ENCODE measurements at regions not wholly inside any gene's neighbourhood (a gene's known extent, or its start where the extent isn't known, plus 50 kb on each side); places are given as distances from the start of the nearest gene placed in this dataset.

- peaks cover 6% of the 10 kb centered on the region; the same call in 1 of the 2 replicates for H3K4me1 ChIP-seq (ENCODE audit: control insufficient read depth, insufficient read depth, low read length)
- CTCF ChIA-PET = no interaction called here
- POLR2A ChIA-PET = no interaction called here
- H3K36me3 ChIP-seq (ENCODE audit: control insufficient read depth in 2 of 2, insufficient read depth in 1 of 2, low read length in 2 of 2) = no peaks in the 10 kb centered on the region; a peak in 1 of 3 replicates
- H3K27ac ChIP-seq (ENCODE audit: extremely low read depth, low read depth, low read length) = no peak overlapping the region
- no peaks in the 10 kb centered on the region for H3K9me3 ChIP-seq (ENCODE audit: control insufficient read depth, insufficient read depth, low read depth, low read length)
- H3K4me3 ChIP-seq (ENCODE audit: low read depth, low read length) = no peak overlapping the region
- TF ChIP-seq IKZF3 (tag by site-specific recombination; IDR thresholded peaks at IDR 0.05) (no peak), ZNF48 (tag by site-specific recombination; IDR thresholded peaks at IDR 0.05) (no peak), ZNF223 (tag by site-specific recombination; IDR thresholded peaks at IDR 0.05) (no peak), ZIC2 (tag by site-specific recombination; IDR thresholded peaks at IDR 0.05) (0 out of 2 replicates have a peak, but pooled peaks have one; percentile 15)
These were observed 307.5 kb downstream of the DOCK8 start for GRCh38 chr9:522190-522589.

DNA sequence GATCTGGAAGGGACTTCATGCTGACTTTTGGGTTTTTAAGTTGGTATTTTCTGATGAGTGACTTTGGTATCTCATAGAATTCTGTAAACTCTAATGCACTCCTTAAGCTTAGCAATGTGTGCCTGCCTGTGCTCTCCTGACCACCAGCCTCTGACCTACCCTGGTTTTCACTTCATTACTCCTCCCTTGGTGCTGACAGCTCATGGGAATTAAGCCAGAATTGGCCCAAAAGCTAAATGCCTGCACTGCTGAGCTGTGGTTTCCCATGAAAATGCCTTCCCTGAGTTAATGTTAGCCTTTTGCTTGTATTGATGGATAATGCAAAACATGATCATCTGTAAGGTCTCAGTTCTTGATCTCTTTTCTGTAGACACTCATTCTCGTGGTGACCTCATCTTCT is 308.0 kb downstream of the DOCK8 start:
- Histone ChIP-seq H3K27ac (ENCODE audit: extremely low read depth, low read depth, low read length) (no peak overlapping the region), H3K4me3 (ENCODE audit: low read depth, low read length) (no peak overlapping the region), H3K4me1 (ENCODE audit: control insufficient read depth, insufficient read depth, low read length) (peaks cover 6% of the 10 kb centered on the region; the same call in 1 of the 2 replicates), H3K36me3 (ENCODE audit: control insufficient read depth in 2 of 2, insufficient read depth in 1 of 2, low read length in 2 of 2) (no peaks in the 10 kb centered on the region; a peak in 1 of 3 replicates), H3K9me3 (ENCODE audit: control insufficient read depth, insufficient read depth, low read depth, low read length) (no peaks in the 10 kb centered on the region)
- ChIA-PET CTCF (no interaction called here), POLR2A (no interaction called here)
- TF ChIP-seq ZNF324 (tag by site-specific recombination; IDR thresholded peaks at IDR 0.05) (no peak), ZNF10 (tag by site-specific recombination; IDR thresholded peaks at IDR 0.05) (no peak), ATF2 (tag by site-specific recombination; IDR thresholded peaks at IDR 0.05; ENCODE audit: low read depth) (0 out of 2 replicates have a peak, but pooled peaks have one; percentile 9), FEZF1 (tag by site-specific recombination; IDR thresholded peaks at IDR 0.05) (peak; percentile 69)

DNA sequence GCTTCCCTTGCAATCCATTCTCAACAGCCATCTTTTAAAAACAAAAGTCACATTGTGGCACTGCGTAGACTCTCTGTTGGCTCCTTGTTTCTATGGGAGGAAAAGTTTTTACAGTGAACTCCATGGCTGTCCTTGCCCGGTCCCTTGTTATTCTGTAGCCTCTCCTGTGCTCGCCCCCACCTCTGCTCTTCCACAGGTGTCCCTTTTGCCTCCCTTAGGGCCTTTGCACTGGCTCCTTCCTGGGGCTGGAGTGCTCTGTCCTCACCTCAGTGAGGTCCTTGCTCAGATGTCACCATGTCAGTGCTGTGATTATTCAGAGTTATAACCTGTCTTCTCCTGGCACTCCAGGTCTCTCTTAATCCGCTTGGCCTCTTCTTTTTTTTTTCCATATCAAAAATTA is 308.8 kb downstream of the DOCK8 start:
- CTCF ChIA-PET = interaction anchor here (0.6 kb wide), 1 partner anchor 116 kb away, joined by 3 read pairs; no protein-coding TSS in a partner anchor
- H3K27ac ChIP-seq (ENCODE audit: extremely low read depth, low read depth, low read length) = no peak overlapping the region
- no peak for TF ChIP-seq ZNF112 (tag by site-specific recombination; IDR thresholded peaks at IDR 0.05)
- TF ChIP-seq SCRT1 (tag by site-specific recombination; IDR thresholded peaks at IDR 0.05; ENCODE audit: borderline replicate concordance) = 0 out of 2 replicates have a peak, but pooled peaks have one; percentile 16
- peak; percentile 60 for TF ChIP-seq SCRT2 (tag by site-specific recombination; IDR thresholded peaks at IDR 0.05)
- peaks cover 6% of the 10 kb centered on the region; the same call in 1 of the 2 replicates for H3K4me1 ChIP-seq (ENCODE audit: control insufficient read depth, insufficient read depth, low read length)
- H3K36me3 ChIP-seq (ENCODE audit: control insufficient read depth in 2 of 2, insufficient read depth in 1 of 2, low read length in 2 of 2) = no peaks in the 10 kb centered on the region; a peak in 1 of 3 replicates
- POLR2A ChIA-PET = interaction anchor here (0.6 kb wide), 1 partner anchor 14 kb away, joined by 3 read pairs; no protein-coding TSS in a partner anchor
- no peaks in the 10 kb centered on the region for H3K9me3 ChIP-seq (ENCODE audit: control insufficient read depth, insufficient read depth, low read depth, low read length)
- no peak overlapping the region for H3K4me3 ChIP-seq (ENCODE audit: low read depth, low read length)

DNA sequence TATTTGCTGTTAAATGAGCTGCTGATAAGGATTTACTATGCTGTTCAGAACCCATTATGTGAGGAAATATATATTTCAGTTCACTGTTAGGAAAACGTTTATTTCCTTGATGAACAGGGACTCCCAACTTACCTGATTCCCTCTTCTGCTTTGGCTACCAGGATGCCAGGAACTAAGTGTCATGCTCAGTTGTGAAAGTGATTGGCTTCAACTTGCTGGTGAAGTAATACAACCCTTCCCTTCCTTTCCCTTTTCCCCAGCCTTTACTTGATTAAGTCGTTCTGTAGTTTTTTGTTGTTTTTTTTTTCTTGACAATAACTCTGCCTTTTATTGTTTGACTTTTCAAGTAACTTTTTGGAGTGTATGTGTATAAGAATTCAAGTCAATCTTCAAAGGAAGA is 309.3 kb downstream of the DOCK8 start:
- TF ChIP-seq, protein P1, sequence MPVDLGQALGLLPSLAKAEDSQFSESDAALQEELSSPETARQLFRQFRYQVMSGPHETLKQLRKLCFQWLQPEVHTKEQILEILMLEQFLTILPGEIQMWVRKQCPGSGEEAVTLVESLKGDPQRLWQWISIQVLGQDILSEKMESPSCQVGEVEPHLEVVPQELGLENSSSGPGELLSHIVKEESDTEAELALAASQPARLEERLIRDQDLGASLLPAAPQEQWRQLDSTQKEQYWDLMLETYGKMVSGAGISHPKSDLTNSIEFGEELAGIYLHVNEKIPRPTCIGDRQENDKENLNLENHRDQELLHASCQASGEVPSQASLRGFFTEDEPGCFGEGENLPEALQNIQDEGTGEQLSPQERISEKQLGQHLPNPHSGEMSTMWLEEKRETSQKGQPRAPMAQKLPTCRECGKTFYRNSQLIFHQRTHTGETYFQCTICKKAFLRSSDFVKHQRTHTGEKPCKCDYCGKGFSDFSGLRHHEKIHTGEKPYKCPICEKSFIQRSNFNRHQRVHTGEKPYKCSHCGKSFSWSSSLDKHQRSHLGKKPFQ (tag by site-specific recombination; IDR thresholded peaks at IDR 0.05) = no peak
- TF ChIP-seq PRDM1 (tag by site-specific recombination; IDR thresholded peaks at IDR 0.05) = peak; percentile 68
- Histone ChIP-seq H3K4me1 (ENCODE audit: control insufficient read depth, insufficient read depth, low read length) (peaks cover 6% of the 10 kb centered on the region; the same call in 1 of the 2 replicates), H3K4me3 (ENCODE audit: low read depth, low read length) (no peak overlapping the region), H3K36me3 (ENCODE audit: control insufficient read depth in 2 of 2, insufficient read depth in 1 of 2, low read length in 2 of 2) (no peaks in the 10 kb centered on the region; a peak in 1 of 3 replicates), H3K27ac (ENCODE audit: extremely low read depth, low read depth, low read length) (no peak overlapping the region), H3K9me3 (ENCODE audit: control insufficient read depth, insufficient read depth, low read depth, low read length) (no peaks in the 10 kb centered on the region)
- CTCF ChIA-PET = interaction anchor here (0.6 kb wide), 2 partner anchors 116 to 542 kb away, joined by 3 read pairs; no protein-coding TSS in a partner anchor
- POLR2A ChIA-PET = interaction anchor here (0.6 kb wide), 1 partner anchor 13 kb away, joined by 3 read pairs; no protein-coding TSS in a partner anchor

All from HEK293 (cell line).